AG04449 (cell line): ENCODE measurements at regions not wholly inside any gene's neighbourhood (a gene's known extent, or its start where the extent isn't known, plus 50 kb on each side); places are given as distances from the start of the nearest gene placed in this dataset.

ENCODE experiments used
- CTCF ChIA-PET: fragments of 350-600 bp; formaldehyde crosslinking; extraction: SDS; loops from one replicate; lab custom pipeline; 2021; ENCODE audit warnings: antibody characterized with exemption; lab: Yijun Ruan, JAX
- POLR2A ChIA-PET: fragments of 400-600, 350-600 bp; formaldehyde crosslinking; extraction: SDS; loops from one replicate; lab custom pipeline; 2020; ENCODE audit warnings: antibody characterized with exemption, inconsistent platforms; lab: Yijun Ruan, JAX
- DNase-seq: peaks from one replicate; pipeline ENCODE4 v3.0.0-alpha.2; 2010; ENCODE audit warnings: low read depth, low spot score
- H3K4me3 ChIP-seq: 2 replicates; pipeline ENCODE4 v1.5.1; 2011; ENCODE audit warnings: low read depth, mild to moderate bottlenecking, control low read depth, low read length
- CTCF ChIP-seq: IDR thresholded peaks from one replicate; pipeline ENCODE4 v1.5.1; 2011; ENCODE audit warnings: mild to moderate bottlenecking, moderate library complexity, low read length, control low read depth, inconsistent platforms; ENCODE audit not compliant: insufficient read depth; ENCODE audit errors: missing control alignments

- H3K4me3 ChIP-seq, result no peak overlapping the region
- no peak for DNase-seq
- ChIA-PET POLR2A (no interaction called here), CTCF (no interaction called here)
- TF ChIP-seq CTCF, result no peak
These were observed 375.8 kb downstream of the GATA3 start for GRCh38 chr10:8430321-8430720.

- no peak for DNase-seq
- no peak for TF ChIP-seq CTCF
- ChIA-PET POLR2A (no interaction called here), CTCF (no interaction called here)
- no peak overlapping the region for H3K4me3 ChIP-seq
These were observed 377.0 kb downstream of the GATA3 start for GRCh38 chr10:8431511-8431910.

- POLR2A ChIA-PET, result no interaction called here
- no peak overlapping the region for H3K4me3 ChIP-seq
- CTCF ChIA-PET, result no interaction called here
- no peak for TF ChIP-seq CTCF
- DNase-seq, result no peak
These were observed 380.9 kb downstream of the GATA3 start for GRCh38 chr10:8435186-8436055.

- ChIA-PET CTCF (no interaction called here), POLR2A (no interaction called here)
- no peak for DNase-seq
- no peak for TF ChIP-seq CTCF
- H3K4me3 ChIP-seq, result no peak overlapping the region
These were observed 383.4 kb downstream of the GATA3 start for GRCh38 chr10:8437896-8438295.

- TF ChIP-seq CTCF, result no peak
- no peak for DNase-seq
- POLR2A ChIA-PET, result no interaction called here
- no peak overlapping the region for H3K4me3 ChIP-seq
- CTCF ChIA-PET, result no interaction called here
These were observed 384.1 kb downstream of the GATA3 start for GRCh38 chr10:8438603-8439002.

GRCh38 chr10:8439040-8439439 is 384.6 kb downstream of the GATA3 start:
- no peak for DNase-seq
- no peak overlapping the region for H3K4me3 ChIP-seq
- CTCF ChIA-PET, result no interaction called here
- no peak for TF ChIP-seq CTCF
- POLR2A ChIA-PET, result no interaction called here
